Activated naive CD8-positive, alpha-beta T cell treated with anti-CD3 and anti-CD28 coated beads for 36 hours (primary cell): ENCODE measurements at regions not wholly inside any gene's neighbourhood (a gene's known extent, or its start where the extent isn't known, plus 50 kb on each side); places are given as distances from the start of the nearest gene placed in this dataset.

Experiments used
- DNase-seq: peaks from one replicate; pipeline ENCODE4 v3.0.0; 2021
- H3K27ac Mint-ChIP-seq: one replicate; pipeline ENCODE4 v1.8.0; 2022; ENCODE audit warnings: mild to moderate bottlenecking, moderate library complexity, mixed read lengths
- H3K27me3 Mint-ChIP-seq: one replicate; pipeline ENCODE4 v1.8.0; 2022; ENCODE audit warnings: mild to moderate bottlenecking, mixed read lengths
- H3K36me3 Mint-ChIP-seq: one replicate; pipeline ENCODE4 v1.8.0; 2021; ENCODE audit warnings: mild to moderate bottlenecking, mixed read lengths
- H3K4me1 Mint-ChIP-seq: one replicate; pipeline ENCODE4 v1.8.0; 2021; ENCODE audit warnings: mixed read lengths
- H3K4me3 Mint-ChIP-seq: one replicate; pipeline ENCODE4 v1.8.0; 2022; ENCODE audit warnings: mild to moderate bottlenecking, moderate library complexity, mixed read lengths
- H3K9me3 Mint-ChIP-seq: one replicate; pipeline ENCODE4 v1.8.0; 2022; ENCODE audit warnings: mixed read lengths

DNA sequence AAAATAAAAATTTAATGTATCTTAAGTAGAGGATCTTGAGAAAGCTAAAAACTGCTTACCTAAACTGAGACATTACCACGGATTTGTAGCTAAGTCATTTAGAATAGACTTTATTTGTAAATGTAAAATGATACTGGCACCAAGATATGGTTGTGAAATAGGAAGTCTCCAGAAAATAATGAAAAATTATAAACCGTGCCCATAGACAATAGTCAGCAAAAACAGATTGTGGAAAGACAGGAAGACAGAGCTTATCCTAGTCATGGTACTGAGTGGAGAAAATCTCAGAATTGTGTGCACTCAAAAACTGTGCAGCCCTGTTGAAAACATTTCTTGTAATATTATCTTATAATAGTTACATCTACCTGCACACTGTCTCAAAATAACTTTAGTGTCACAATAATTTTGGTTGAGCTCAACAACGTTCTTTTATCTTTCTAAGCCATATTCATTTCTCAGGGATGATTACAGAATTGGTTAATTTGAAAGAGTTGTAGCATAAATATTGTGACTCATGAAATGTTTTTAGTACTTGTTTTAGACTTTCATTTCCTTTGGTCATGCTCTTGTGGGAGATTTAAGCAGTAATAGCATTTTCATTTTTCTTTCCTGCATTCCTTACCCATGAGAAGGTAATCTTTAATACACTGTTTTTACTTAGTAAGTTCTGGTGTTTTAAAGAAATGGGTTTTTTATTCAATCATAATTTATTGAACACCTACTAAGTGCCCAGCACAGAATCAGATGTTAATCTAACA lies 174.5 kb downstream of the SOX4 start:
- no peaks in the 10 kb centered on the region for H3K27me3 Mint-ChIP-seq
- no peaks in the 10 kb centered on the region for H3K36me3 Mint-ChIP-seq
- no peak overlapping the region for H3K27ac Mint-ChIP-seq
- H3K4me1 Mint-ChIP-seq, result no peaks in the 10 kb centered on the region
- no peak overlapping the region for H3K4me3 Mint-ChIP-seq
- H3K9me3 Mint-ChIP-seq, result no peaks in the 10 kb centered on the region
- no peak for DNase-seq

GRCh38 chr6:21769405-21769861 lies 175.9 kb downstream of the SOX4 start:
- Mint-ChIP-seq H3K4me1 (no peaks in the 10 kb centered on the region), H3K4me3 (no peak overlapping the region), H3K27me3 (no peaks in the 10 kb centered on the region), H3K9me3 (no peaks in the 10 kb centered on the region), H3K27ac (no peak overlapping the region), H3K36me3 (no peaks in the 10 kb centered on the region)
- no peak for DNase-seq

- DNase-seq, result no peak
- no peak overlapping the region for H3K4me3 Mint-ChIP-seq
- H3K4me1 Mint-ChIP-seq, result no peaks in the 10 kb centered on the region
- H3K27me3 Mint-ChIP-seq, result no peaks in the 10 kb centered on the region
- no peak overlapping the region for H3K27ac Mint-ChIP-seq
- H3K36me3 Mint-ChIP-seq, result no peaks in the 10 kb centered on the region
- no peaks in the 10 kb centered on the region for H3K9me3 Mint-ChIP-seq
Observed at GRCh38 chr6:21769968-21770367, 176.4 kb downstream of the SOX4 start.

DNA sequence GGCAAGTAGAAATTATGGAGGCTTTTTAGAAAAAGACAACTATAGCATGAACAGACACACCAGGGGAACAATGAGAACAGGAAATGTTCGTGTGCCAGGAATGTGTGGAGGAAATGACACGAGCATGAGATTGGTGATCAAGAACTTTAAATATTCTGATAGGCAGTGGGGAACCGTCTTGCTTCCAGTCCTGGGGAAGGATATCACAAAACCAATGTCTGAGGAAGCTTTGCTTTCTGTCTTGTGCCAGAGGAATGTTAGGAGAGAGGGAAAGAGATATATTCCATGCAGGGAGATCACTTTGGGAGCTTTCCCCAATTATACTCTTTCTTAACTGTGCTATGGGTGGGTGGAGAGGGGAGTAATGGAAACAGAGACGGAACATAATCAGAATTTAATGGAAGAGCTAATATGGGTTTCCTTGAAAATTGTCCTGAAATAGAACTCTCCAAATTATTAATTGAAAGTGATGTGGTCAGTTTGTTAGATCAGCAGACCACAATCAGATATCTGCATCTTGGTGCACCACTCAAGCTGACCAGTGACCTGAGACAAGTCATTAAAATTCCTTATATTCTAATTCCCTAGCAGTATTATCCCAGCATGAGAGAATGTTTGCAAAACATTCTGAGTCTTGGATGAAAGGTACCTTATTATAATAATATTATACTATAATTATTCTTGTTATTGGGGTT lies 178.2 kb downstream of the SOX4 start:
- Mint-ChIP-seq H3K4me1 (no peaks in the 10 kb centered on the region), H3K36me3 (no peaks in the 10 kb centered on the region), H3K9me3 (no peaks in the 10 kb centered on the region), H3K27ac (no peak overlapping the region), H3K27me3 (no peaks in the 10 kb centered on the region), H3K4me3 (no peak overlapping the region)
- DNase-seq, result no peak

GRCh38 chr6:21772477-21772876 lies 178.9 kb downstream of the SOX4 start:
- H3K27ac Mint-ChIP-seq, result no peak overlapping the region
- H3K9me3 Mint-ChIP-seq, result no peaks in the 10 kb centered on the region
- no peaks in the 10 kb centered on the region for H3K4me1 Mint-ChIP-seq
- no peaks in the 10 kb centered on the region for H3K27me3 Mint-ChIP-seq
- H3K36me3 Mint-ChIP-seq, result no peaks in the 10 kb centered on the region
- H3K4me3 Mint-ChIP-seq, result no peak overlapping the region
- DNase-seq, result no peak

- Mint-ChIP-seq H3K4me1 (no peaks in the 10 kb centered on the region), H3K4me3 (no peak overlapping the region), H3K27me3 (no peaks in the 10 kb centered on the region), H3K27ac (no peak overlapping the region), H3K9me3 (no peaks in the 10 kb centered on the region), H3K36me3 (no peaks in the 10 kb centered on the region)
- DNase-seq, result no peak
Observed at GRCh38 chr6:21772884-21773575, 179.5 kb downstream of the SOX4 start.

GRCh38 chr6:21773576-21773968 lies 180.0 kb downstream of the SOX4 start:
- H3K27ac Mint-ChIP-seq, result no peak overlapping the region
- H3K4me1 Mint-ChIP-seq, result no peaks in the 10 kb centered on the region
- no peak for DNase-seq
- no peak overlapping the region for H3K4me3 Mint-ChIP-seq
- H3K36me3 Mint-ChIP-seq, result no peaks in the 10 kb centered on the region
- H3K9me3 Mint-ChIP-seq, result no peaks in the 10 kb centered on the region
- no peaks in the 10 kb centered on the region for H3K27me3 Mint-ChIP-seq

DNA sequence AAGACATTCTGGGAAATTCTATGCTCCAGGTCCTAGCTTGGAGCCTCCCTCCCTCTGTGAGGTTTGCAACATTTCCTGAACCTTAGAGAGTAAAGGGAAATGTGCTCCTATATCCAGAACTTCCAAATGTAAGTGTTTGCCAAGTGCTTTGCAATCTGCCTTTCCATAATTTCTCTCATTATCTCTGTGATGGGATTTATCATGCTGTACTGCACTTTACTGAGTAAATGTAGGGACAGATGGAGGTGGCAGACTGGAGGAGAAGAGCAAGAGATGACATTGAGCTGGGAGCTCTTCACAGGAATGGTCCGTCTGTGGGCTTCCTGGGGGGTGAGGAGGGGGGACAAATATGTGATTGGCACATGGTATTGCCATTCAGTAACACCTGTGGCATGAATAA lies 184.3 kb downstream of the SOX4 start:
- Mint-ChIP-seq H3K4me3 (no peak overlapping the region), H3K27ac (no peak overlapping the region), H3K27me3 (no peaks in the 10 kb centered on the region), H3K36me3 (no peaks in the 10 kb centered on the region), H3K4me1 (no peaks in the 10 kb centered on the region), H3K9me3 (no peaks in the 10 kb centered on the region)
- no peak for DNase-seq

DNA sequence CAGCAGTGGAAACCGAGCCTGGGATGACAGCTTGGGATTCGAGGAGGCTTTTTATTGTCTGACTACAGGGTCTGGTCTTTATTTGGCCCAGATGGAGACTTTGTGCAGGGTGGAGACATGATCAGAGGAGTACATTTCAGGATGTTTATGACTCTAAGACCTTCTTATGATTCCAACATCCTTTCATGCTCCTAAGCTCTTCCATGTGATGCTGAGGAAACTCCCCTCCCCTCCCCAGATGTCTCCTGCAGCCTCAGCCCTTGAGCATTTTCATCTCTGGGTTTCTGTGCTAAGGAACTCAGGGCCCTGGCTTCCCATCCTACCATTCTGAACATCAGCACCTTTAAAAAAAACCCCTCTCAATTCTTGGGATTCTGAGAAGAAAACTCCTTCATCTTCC lies 186.6 kb downstream of the SOX4 start:
- Mint-ChIP-seq H3K36me3 (no peaks in the 10 kb centered on the region), H3K4me3 (no peak overlapping the region), H3K27ac (no peak overlapping the region), H3K4me1 (no peaks in the 10 kb centered on the region), H3K9me3 (no peaks in the 10 kb centered on the region), H3K27me3 (no peaks in the 10 kb centered on the region)
- DNase-seq, result no peak

DNA sequence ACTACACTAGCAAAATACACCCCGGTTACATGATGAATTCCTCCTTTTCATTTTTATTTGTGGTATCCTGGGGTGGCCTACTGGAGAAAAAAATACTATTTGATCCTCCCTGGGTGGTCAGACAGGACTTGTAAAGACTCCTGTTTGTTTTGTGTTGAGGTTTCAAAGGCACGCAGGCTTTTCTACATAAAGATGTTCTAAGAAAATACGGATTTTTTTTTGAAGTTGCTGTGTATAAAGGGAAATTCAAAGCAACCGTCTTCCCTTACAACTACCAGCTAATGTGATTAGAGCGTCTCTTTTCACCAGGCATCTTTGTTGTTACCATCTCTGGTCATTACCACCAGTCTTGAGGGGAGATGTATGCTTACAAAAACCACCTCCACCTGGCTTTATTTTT lies 187.1 kb downstream of the SOX4 start:
- no peak for DNase-seq
- no peaks in the 10 kb centered on the region for H3K9me3 Mint-ChIP-seq
- H3K4me3 Mint-ChIP-seq, result no peak overlapping the region
- no peaks in the 10 kb centered on the region for H3K36me3 Mint-ChIP-seq
- no peaks in the 10 kb centered on the region for H3K27me3 Mint-ChIP-seq
- H3K4me1 Mint-ChIP-seq, result peaks cover under 1% of the 10 kb centered on the region
- no peak overlapping the region for H3K27ac Mint-ChIP-seq

GRCh38 chr6:21781128-21781527 lies 187.6 kb downstream of the SOX4 start:
- DNase-seq, result no peak
- Mint-ChIP-seq H3K27ac (no peak overlapping the region), H3K27me3 (no peaks in the 10 kb centered on the region), H3K4me1 (peaks cover 3% of the 10 kb centered on the region), H3K4me3 (no peak overlapping the region), H3K9me3 (no peaks in the 10 kb centered on the region), H3K36me3 (no peaks in the 10 kb centered on the region)

- no peak overlapping the region for H3K27ac Mint-ChIP-seq
- H3K36me3 Mint-ChIP-seq, result no peaks in the 10 kb centered on the region
- H3K27me3 Mint-ChIP-seq, result no peaks in the 10 kb centered on the region
- no peak overlapping the region for H3K4me3 Mint-ChIP-seq
- no peaks in the 10 kb centered on the region for H3K9me3 Mint-ChIP-seq
- peaks cover 3% of the 10 kb centered on the region for H3K4me1 Mint-ChIP-seq
- DNase-seq, result no peak
Observed at GRCh38 chr6:21785164-21785563, 191.6 kb downstream of the SOX4 start.

GRCh38 chr6:21791056-21791455 lies 197.5 kb downstream of the SOX4 start:
- no peak overlapping the region for H3K27ac Mint-ChIP-seq
- H3K9me3 Mint-ChIP-seq, result peaks cover 2% of the 10 kb centered on the region
- H3K36me3 Mint-ChIP-seq, result no peaks in the 10 kb centered on the region
- no peak for DNase-seq
- no peaks in the 10 kb centered on the region for H3K27me3 Mint-ChIP-seq
- H3K4me1 Mint-ChIP-seq, result no peaks in the 10 kb centered on the region
- no peak overlapping the region for H3K4me3 Mint-ChIP-seq

DNA sequence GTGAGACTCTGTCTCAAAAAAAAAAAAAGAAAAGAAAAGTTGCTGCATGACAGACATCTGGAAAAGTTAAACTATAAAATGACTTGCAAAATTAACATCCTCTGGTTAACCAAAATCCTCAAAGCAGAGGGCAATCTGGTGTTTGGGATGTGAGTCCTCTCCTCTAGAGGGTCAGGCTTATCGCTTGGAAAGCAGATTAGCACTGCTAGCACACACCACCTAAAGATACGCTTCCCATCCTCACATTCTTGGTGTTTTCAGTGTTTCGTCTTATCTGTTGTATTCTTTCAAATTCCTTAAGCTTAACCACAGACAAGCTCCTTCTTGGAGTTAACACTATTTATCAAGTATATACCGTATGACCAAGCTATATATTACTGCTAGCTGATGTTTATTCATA lies 198.0 kb downstream of the SOX4 start:
- Mint-ChIP-seq H3K4me3 (no peak overlapping the region), H3K27ac (no peak overlapping the region), H3K27me3 (no peaks in the 10 kb centered on the region), H3K36me3 (no peaks in the 10 kb centered on the region), H3K9me3 (peaks cover 2% of the 10 kb centered on the region), H3K4me1 (no peaks in the 10 kb centered on the region)
- DNase-seq, result no peak

DNA sequence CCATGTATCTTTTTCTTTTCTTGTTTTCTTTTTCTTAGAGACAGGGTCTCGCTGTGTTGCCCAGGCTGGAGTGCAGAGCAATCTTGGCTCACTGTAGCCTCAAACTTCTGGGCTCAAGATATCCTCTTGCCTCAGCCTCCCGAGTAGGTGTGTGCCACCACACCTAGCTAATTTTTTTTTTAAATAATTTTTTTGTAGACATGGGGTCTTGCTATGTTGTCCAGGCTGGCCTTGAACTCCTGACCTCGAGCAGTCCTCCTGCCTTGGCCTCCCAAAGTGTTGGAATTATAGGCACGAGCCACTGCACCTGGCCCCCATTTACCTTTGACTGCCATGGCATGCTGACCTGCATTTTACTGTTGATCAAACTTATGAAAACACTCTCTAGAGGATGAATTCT lies 198.6 kb downstream of the SOX4 start:
- H3K36me3 Mint-ChIP-seq, result no peaks in the 10 kb centered on the region
- H3K27ac Mint-ChIP-seq, result no peak overlapping the region
- peaks cover 2% of the 10 kb centered on the region for H3K9me3 Mint-ChIP-seq
- no peaks in the 10 kb centered on the region for H3K4me1 Mint-ChIP-seq
- no peak for DNase-seq
- H3K4me3 Mint-ChIP-seq, result no peak overlapping the region
- no peaks in the 10 kb centered on the region for H3K27me3 Mint-ChIP-seq
